GM19372 (cell line): ENCODE measurements at regions not wholly inside any gene's neighbourhood (a gene's known extent, or its start where the extent isn't known, plus 50 kb on each side); places are given as distances from the start of the nearest gene placed in this dataset.

ENCODE experiments used
- ATAC-seq: cut with Tn5 transposase; IDR thresholded peaks from one replicate; pipeline ENCODE4 v1.9.1; 2021; ENCODE audit warnings: mild to moderate bottlenecking, low read depth, moderate library complexity; ENCODE audit not compliant: unreplicated experiment

DNA sequence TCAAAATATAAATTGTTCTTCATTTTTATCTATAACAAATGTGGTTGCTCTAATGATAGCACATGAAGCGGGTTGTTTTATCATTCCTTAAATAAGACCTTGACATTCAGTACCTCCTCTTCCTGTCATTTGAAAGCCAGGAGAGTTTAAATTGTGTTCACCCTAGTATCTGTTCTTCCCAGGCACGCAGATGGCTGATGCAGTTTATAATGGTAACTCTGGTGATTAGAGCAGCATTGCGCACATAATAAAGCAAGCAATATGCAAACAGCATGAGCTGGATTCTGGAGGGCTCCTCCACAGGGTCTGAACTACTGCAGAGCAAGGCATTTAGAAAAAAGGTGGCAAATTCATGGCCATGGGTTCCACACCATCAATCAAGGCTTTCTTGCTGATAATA, 307.8 kb downstream of the ENC1 start:
- no peak for ATAC-seq

DNA sequence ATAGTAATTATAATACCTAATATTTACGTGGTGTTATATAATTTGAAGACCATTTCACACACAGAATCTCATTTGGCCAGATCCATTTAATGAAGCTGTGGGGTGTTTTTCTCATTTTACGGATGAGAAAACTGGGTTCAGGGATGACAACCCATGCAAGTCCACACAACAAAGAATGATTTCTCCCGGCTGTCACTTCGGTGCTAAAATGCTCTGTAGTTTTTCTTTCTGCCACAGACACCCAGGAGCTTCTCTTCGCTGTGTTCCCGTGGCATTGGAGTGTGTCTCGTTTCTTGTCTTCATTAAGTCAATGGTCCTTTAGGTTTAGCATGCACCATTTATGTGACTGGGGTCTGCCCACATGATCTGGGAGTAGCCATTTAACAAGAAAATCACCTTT, 308.5 kb downstream of the ENC1 start:
- ATAC-seq, result no peak

DNA sequence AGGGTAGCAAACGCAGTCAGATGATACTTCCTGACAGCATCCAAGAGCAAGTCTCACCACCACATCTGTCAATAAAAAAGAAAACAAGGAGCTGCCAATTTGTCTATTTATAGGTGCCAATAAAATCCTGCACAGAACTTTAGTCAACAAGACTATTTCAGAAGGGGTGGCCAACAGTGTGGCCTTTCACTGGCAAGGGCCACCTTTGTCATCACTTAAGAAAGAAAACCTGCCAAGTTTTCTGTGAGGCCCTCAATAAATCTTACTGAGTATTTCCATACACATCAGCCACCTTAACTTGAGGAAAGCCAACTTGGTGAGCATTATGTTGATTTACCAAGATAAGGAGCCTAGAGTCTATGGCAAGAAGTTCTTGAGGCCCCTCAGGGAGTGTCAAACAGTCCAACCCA, 312.3 kb downstream of the ENC1 start:
- no peak for ATAC-seq

DNA sequence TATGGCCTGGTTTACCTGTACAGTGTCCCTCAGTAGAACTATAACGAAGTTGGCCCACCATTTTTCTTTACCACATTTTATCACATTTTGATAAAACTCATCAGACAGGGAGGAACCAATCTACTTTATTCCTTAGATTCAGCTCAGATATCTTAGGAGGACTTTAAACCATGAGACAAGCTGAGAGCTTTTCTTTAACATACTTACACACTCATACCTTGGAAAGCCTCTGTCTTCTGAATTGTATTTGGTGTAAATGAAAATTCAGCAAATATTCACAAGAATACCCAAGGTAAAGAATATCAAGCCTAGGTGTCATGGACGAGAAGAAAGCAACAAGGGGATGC, 313.2 kb downstream of the ENC1 start:
- ATAC-seq, result no peak

DNA sequence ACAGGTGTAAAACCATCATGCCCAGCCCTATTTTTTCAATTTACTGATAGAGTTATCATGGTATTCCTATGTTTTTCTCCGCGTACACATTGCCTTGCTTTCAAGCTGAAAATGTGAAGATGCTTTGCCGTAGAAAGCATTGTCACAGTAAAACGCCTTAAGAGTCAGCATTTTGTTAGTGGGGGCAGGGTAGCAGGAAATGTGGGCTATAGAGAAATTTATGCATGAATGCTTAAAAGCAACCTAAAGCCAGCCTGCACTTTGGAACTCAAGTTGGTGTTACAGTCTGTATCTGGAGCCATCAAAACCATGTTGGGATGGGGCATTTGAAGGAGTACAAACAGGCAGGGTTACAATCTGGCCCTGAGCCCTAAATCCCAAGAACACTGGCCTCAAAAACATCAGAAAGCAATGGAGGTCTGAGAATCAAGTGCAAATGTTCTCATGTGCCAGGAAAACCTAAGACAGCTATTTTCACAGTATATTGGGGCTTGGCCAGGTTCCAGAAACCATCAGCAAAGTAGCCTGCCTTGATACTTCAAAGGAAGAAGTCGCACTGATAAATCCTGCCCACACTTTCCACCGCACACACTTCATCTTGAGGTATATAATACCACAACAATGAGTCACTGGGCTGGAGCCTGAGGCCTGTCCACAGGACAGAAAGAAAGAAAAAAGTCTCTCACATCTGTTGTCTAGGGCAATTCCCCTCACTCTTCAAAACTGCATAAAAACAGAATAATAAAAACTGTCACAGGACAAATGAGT, 313.8 kb downstream of the ENC1 start:
- ATAC-seq, result peak; percentile 81

DNA sequence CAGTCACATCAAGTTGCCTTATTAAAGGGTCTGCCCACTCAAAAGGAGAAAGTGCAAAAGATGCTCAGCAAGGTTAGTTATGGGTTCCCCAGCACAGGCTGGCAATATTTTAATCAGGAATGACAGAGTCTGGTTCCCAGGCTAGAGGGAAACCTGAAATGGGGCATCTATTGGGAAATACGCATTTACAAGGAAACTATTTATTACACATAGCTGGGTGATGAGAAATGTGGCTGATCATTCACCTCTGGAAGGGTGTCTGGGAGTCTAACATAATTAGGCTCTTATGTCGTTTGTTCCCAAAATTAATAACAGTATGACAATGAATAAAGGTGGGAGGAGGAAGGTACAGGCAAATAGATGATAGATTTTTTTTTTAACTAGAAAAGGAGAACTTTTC, 314.7 kb downstream of the ENC1 start:
- no peak for ATAC-seq

DNA sequence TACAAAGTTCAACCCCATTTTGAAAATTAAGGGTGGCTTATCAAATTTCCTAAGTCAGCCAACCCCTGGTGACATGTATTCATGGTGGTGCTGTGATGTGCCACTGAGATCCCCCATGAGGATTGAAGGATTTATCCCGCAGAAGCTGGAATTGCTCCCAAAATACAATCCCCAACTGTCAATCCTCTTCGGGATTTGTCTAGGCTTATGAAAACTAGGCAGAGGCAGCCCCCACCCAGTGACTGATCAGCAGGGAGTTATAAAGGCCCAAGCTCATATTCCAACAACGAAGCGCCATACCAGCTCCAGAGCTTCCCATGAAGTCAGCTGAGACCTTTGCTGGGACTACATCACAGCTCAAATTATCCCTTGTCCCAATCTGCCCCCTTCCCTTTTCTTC, 316.0 kb downstream of the ENC1 start:
- ATAC-seq, result no peak

DNA sequence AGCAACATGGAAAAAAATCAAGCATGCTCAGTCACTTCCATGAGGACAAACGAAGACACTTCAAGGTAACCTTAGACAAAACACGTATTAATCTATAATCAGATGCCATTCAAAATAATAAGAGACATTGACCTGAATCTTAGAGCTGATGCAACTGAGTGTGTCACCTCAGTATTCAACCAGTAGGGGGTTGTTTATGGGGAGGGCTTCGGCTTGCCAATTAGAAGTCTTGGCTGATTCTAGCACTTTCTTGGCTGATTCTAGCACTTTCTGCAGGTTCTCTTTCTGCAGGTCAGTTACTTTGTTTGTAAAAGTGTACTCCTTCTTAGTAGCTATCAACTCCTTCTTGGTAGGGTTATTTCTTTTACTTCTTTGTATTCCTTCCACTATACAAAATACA, 317.6 kb downstream of the ENC1 start:
- ATAC-seq, result no peak

DNA sequence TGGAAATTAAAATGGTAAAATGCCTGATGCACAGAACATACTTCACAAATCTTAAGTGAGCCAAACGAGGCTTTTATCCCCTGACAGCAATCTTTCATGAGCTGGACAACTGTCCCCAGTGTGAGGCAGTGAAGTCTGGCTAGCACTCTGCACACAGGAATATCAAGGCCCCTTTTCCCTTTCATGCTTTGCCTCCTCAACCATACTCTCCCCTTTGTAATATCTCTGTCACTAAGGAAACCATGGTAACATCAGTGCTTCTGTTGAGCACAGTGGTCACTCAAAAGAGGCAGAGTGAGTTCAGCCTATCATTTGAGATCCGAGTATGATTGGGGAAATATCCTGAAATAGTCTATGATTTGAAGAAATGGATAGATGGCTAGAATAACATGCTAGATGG, 318.3 kb downstream of the ENC1 start:
- no peak for ATAC-seq

DNA sequence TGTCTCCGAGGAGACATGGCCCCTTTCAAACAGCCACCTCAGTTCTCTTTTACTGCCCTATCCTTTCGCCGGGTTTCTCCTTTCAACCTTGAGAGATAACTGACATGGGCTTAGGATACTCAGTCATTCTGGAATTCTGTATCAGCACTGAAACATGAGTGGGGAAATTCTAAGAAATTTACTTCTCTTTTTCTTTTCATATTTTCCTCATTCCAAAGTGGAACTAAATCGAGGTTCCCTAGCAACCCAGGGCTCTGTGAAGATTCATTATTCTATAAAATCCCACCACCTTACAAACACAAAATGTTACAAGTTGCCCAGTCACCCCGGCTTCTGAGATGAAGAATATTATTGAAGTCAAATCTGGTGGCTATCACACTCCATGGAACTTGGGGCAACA, 319.2 kb downstream of the ENC1 start:
- ATAC-seq, result no peak

DNA sequence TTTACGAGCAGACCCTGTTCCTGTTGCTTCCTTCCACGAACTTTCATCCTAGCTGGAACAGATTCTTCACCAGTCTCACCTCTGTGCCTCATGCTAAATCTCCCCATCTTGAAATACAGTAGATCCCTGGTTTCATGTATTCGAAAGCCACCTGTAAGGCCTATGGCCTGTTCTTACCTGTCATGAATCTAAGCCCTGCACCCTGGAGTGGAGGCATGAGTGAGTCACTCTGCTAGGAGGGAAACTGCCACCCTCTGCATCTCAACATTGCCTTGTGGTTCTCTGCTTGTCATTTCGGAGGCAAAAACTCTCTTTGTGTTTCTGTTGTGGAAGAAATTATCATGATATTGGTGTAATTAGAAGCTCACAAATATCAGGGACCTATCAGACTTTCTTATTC, 320.0 kb downstream of the ENC1 start:
- no peak for ATAC-seq

DNA sequence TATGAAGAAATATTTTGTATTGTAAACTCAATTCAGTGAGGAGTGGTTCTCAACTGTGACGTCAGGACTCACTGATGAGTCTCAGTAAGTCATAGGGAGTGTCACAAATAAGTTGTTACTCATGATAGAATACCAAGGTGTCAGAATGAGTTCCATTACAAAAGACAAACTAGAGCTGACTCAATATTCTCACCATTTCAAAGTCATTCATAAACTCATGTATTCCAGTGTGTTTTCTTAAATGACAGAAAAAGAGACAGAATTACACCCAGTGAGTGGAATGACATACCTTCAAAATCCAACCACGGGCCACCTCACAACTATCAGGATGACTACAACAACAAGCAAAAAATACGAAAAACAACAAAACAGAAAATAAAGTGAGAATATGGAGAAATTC, 321.5 kb downstream of the ENC1 start:
- no peak for ATAC-seq

DNA sequence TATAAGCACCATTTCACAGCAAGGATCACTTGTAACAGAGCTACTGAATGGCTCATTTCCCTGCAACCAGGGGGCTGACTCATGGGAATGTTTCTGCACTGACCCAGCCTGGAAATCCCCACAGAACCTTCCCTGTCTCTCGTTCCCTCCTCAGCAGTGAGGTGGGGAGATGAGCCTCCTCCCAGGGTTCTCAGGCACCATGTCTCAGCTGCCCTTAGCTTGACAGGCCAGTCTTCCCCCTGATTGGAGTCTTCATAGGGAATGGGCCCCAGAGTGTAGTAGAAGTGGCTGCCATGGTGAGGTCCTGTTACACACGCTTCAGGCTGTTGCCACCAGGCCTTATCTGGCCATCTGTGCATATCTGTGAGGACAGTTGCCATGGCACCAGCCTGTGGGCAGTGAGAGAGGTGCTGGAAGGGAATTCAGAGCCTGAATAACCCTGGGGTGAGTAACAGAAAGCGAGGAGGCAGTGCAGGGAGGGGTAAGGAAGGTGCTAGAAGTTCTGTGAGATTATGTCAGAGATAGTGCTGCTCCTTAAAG, 324.4 kb downstream of the ENC1 start:
- no peak for ATAC-seq

DNA sequence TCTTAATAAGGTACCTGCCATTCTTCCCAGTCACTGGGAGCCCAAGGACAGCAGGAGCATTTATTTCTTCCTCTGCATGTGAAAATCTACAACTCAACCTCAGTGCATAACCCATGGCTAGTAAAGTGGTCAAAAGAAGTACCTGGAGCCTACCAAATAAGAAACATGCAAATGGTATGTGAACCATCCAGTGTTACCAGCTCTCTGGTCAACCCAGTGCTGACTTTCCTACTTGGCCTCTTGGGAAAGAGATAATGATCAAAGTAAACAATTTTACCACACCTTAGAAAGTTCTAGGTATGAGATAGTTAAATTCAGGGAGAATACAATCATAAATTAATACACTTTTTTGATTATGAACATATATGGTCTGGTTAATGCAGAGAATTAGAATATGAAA, 325.6 kb downstream of the ENC1 start:
- no peak for ATAC-seq

DNA sequence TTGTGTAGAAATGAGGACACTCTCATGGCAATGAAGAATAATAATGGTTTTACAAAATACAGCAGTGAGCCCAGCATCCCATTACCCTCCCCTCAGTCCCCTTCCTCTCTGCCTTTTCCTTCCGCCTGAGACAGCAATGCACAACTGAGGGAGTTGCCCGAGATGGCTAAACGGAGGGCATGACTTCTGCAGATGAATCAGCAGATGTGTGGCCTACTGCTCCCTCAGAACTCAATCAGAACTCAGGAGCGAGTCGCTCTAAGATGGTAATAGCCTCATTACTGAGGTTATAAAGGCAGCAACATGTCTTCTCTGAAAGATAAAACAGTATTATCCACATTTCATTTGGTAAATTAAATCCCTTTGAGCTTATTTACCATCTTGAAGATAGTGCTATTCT, 326.6 kb downstream of the ENC1 start:
- ATAC-seq, result no peak

DNA sequence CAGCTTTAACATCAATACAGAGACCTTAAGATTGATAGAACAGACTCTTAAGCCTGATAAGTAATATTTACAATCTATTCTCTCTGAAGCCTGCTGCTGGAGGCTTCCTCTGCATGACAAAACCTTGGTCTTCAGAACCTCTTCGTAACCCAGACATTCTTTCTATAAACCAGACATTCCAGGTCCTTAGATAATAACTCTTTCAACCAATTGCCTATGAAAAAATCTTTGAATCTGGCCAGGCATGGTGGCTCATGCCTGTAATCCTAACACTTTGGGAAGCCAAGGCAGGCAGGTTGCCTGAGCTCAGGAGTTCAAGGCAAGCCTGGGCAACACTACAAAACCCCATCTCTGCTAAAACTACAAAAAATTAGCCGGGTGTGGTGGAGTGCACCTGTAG, 327.8 kb downstream of the ENC1 start:
- no peak for ATAC-seq

DNA sequence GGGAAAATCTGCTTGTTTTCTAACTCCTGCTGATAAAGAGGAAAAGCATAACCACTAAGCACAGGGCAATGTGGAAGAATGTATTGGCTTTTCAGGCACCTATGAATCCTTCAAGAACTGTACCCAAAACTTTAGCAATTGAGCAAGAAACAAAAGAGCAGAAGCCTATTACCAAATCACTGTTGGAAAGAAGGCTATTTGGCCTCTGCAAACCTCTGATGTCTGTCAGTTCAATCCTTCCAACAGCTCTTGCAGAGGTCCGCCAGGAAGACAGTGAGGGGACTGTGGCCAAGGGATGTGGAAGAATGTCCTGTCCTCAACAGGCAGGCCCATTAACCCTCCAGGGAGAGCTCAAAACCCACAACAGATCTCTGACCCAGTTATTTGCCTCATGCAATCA, 328.6 kb downstream of the ENC1 start:
- no peak for ATAC-seq

DNA sequence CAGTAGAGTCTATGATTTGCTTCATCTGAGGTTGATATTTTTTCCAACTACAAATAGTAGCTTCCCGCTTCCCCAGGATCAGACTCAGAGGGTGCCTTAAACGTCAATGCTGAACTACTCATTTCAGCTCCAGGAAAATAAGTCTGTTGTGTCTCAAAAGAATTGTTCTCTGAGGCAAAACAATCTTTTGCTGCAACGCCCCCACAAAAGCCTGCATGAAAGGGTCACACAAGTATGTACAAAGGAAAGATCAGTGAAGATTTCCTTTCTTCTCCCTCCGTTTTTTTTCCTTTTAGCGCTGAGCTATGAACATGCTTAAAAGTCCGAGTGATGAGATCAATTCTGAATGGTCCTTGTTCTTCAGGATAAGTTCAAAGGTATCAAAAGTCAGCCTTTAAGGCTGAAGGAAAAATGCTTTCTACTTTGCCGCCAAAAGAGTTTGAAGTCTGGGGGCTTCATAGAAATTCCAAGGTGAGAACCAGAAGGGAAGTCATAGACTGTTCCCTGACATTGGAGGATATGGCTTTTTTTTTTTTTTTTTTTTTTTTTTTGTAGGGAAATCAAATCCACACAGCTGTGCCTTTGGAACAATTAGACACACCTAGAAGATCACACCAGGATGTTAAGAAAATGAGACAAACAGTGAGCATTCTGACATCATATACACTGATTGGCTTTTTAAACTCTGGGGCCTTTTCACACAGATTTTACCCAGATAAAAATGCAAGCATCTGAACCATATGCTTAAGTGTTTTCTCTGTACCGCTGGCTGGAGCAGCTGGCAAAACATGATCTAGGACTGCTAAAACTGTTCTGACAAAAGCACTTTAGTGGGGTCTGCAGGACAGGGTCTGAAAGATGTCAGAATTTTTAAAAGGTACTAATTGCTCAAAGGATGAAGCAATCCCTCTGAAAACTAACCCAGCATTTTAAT, 329.3 kb downstream of the ENC1 start:
- ATAC-seq, result no peak

DNA sequence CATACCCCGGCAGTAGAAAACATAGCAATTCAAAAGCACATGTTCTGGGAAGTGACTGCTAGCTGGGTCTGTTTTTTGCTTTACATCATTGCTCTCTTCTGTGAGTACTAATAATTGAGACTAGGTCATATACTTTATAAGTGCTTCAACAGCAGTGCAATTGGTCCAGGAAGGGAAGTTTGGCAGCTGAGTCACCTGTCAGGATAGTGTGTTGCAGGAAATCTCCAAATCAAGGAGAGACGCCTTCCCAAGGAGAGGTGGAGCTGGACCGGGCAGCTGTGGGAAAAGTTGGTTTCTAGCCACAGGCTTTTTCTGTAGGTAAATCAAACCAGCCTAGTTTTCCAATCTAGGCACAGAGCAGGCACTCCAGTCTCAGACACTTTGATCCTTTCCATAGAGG, 330.1 kb downstream of the ENC1 start:
- ATAC-seq, result no peak

DNA sequence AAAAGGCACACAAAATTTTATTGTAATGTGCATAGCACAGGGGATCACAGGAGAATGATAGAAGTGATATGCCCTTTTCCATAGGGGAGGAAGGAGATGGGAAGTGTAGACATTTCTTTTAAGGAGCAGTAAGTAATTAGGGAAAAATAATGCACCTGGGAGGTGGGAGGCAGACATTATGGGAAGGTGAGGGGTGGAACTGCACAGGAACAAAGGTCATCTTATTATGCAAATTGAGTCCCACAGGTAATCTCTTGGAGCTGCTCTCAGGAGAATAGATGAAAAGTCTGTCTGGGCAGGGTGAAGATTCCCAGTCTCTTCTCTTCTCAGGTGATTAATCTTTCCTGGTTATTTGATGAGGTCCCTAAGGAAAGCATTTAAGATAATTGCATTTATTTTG, 331.5 kb downstream of the ENC1 start:
- no peak for ATAC-seq

DNA sequence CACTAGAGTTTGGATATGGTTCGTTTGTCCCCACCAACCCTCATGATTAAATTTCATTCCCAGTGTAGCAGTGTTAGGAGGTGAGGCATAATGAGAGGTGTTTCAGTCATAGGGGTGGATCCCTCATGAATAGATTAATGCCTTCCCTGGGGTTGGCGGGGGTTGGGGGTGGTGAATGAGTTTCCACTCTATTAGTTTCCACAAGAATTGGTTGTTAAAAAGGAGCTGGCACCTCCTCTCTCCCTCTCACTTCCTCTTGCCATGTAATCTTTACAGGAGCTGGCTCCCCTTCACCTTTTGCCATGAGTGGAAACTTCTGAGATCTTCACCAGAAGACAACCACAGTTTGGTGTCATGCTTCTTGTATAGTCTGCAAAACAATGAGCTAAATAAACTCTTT, 333.7 kb downstream of the ENC1 start:
- ATAC-seq, result no peak

DNA sequence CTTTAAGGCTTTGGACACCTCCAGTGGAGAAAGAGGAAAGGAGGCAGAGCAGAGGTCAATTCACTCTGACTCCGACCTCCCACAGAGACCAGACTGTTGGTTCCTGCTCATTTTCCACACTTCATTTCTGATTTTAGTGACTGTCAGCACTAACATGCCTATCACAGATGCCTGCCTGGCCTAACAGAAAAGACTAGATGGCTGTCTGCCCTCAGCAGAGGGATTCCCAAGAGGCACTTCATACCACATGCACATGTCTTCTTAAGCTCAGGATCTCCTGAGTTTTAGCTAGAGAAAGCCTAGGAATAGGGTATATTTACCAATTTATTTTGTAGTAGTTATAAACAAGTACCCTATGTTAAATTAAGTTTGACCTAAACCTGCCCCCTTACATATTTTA, 336.0 kb downstream of the ENC1 start:
- no peak for ATAC-seq
